ENCODE measurements at regions not wholly inside any gene's neighbourhood (a gene's known extent, or its start where the extent isn't known, plus 50 kb on each side); places are given as distances from the start of the nearest gene placed in this dataset.

- Histone ChIP-seq H3K79me2 (ENCODE audit: insufficient read depth, low read depth, low read length) (no peaks in the 10 kb centered on the region), H3K4me3 (ENCODE audit: low read depth, low read length, poor library complexity, severe bottlenecking) (no peak overlapping the region), H3K4me2 (ENCODE audit: low read length) (no peak overlapping the region; the same call in 1 of the 2 replicates), H2AFZ (ENCODE audit: low read length) (no peak overlapping the region), H3K27ac (ENCODE audit: low read depth, low read length, poor library complexity, severe bottlenecking) (no peak overlapping the region), H3K36me3 (ENCODE audit: insufficient read depth, low read length) (no peaks in the 10 kb centered on the region), H3K9me3 (ENCODE audit: low read length) (no peaks in the 10 kb centered on the region), H3K9me2 (ENCODE audit: insufficient read depth, low read length) (no peaks in the 10 kb centered on the region), H4K20me1 (ENCODE audit: insufficient read depth, low read length) (no peaks in the 10 kb centered on the region), H3K4me1 (ENCODE audit: insufficient read depth, low read length, poor library complexity, severe bottlenecking) (peaks cover 5% of the 10 kb centered on the region)
- POLR2A ChIA-PET: interaction anchor here (0.5 kb wide), 1 partner anchor 55 kb away, joined by 3 read pairs; no protein-coding TSS in a partner anchor
- no TSS peak for BruUV-seq (replicated peaks)
- CTCF ChIA-PET (ENCODE audit: unreplicated experiment): no interaction called here
- intact Hi-C loops (cut with micrococcal nuclease; ENCODE audit: unreplicated experiment): no loop called here
- no peak for TF ChIP-seq EZH2phosphoT487 (IDR thresholded peaks at IDR 0.05; ENCODE audit: borderline replicate concordance, low read depth, low read length)
- TF ChIP-seq, protein P1, sequence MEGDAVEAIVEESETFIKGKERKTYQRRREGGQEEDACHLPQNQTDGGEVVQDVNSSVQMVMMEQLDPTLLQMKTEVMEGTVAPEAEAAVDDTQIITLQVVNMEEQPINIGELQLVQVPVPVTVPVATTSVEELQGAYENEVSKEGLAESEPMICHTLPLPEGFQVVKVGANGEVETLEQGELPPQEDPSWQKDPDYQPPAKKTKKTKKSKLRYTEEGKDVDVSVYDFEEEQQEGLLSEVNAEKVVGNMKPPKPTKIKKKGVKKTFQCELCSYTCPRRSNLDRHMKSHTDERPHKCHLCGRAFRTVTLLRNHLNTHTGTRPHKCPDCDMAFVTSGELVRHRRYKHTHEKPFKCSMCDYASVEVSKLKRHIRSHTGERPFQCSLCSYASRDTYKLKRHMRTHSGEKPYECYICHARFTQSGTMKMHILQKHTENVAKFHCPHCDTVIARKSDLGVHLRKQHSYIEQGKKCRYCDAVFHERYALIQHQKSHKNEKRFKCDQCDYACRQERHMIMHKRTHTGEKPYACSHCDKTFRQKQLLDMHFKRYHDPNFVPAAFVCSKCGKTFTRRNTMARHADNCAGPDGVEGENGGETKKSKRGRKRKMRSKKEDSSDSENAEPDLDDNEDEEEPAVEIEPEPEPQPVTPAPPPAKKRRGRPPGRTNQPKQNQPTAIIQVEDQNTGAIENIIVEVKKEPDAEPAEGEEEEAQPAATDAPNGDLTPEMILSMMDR (conservative IDR thresholded peaks at IDR 0.05; ENCODE audit: low read length): no peak
- no peak for DNase-seq (ENCODE audit: low spot score)
These were observed 62.3 kb downstream of the PTGS2 start for GRCh38 chr1:186617926-186618325.

- no peaks in the 10 kb centered on the region for H3K36me3 ChIP-seq (ENCODE audit: insufficient read depth, low read length)
- H3K4me1 ChIP-seq (ENCODE audit: insufficient read depth, low read length, poor library complexity, severe bottlenecking): peaks cover 5% of the 10 kb centered on the region
- no TSS peak for BruUV-seq (replicated peaks)
- no peak overlapping the region for H3K4me2 ChIP-seq (ENCODE audit: low read length)
- H3K27ac ChIP-seq (ENCODE audit: low read depth, low read length, poor library complexity, severe bottlenecking): no peak overlapping the region
- H2AFZ ChIP-seq (ENCODE audit: low read length): no peak overlapping the region
- no peaks in the 10 kb centered on the region for H3K9me3 ChIP-seq (ENCODE audit: low read length)
- H4K20me1 ChIP-seq (ENCODE audit: insufficient read depth, low read length): no peaks in the 10 kb centered on the region
- H3K4me3 ChIP-seq (ENCODE audit: low read depth, low read length, poor library complexity, severe bottlenecking): no peak overlapping the region
- TF ChIP-seq EZH2phosphoT487 (IDR thresholded peaks at IDR 0.05; ENCODE audit: borderline replicate concordance, low read depth, low read length): no peak
- TF ChIP-seq, protein P1 (conservative IDR thresholded peaks at IDR 0.05; ENCODE audit: low read length): no peak
- ChIA-PET CTCF (ENCODE audit: unreplicated experiment) (no interaction called here), POLR2A (interaction anchor here (0.6 kb wide), 1 partner anchor 321 kb away, joined by 3 read pairs; no protein-coding TSS in a partner anchor)
- no peaks in the 10 kb centered on the region for H3K9me2 ChIP-seq (ENCODE audit: insufficient read depth, low read length)
- DNase-seq (ENCODE audit: low spot score): no peak
- intact Hi-C loops (cut with micrococcal nuclease; ENCODE audit: unreplicated experiment): no loop called here
- H3K79me2 ChIP-seq (ENCODE audit: insufficient read depth, low read depth, low read length): no peaks in the 10 kb centered on the region
These were observed 63.7 kb downstream of the PTGS2 start for GRCh38 chr1:186616511-186616910.

GRCh38 chr1:186615332-186615731 lies 64.9 kb downstream of the PTGS2 start:
- Histone ChIP-seq H3K4me2 (ENCODE audit: low read length) (no peak overlapping the region), H3K4me3 (ENCODE audit: low read depth, low read length, poor library complexity, severe bottlenecking) (no peak overlapping the region), H3K36me3 (ENCODE audit: insufficient read depth, low read length) (no peaks in the 10 kb centered on the region), H3K4me1 (ENCODE audit: insufficient read depth, low read length, poor library complexity, severe bottlenecking) (peaks cover 5% of the 10 kb centered on the region), H3K79me2 (ENCODE audit: insufficient read depth, low read depth, low read length) (no peaks in the 10 kb centered on the region), H3K9me3 (ENCODE audit: low read length) (no peaks in the 10 kb centered on the region), H3K27ac (ENCODE audit: low read depth, low read length, poor library complexity, severe bottlenecking) (no peak overlapping the region), H2AFZ (ENCODE audit: low read length) (peak overlapping the region; percentile 30; the same call in 1 of the 2 replicates), H3K9me2 (ENCODE audit: insufficient read depth, low read length) (no peaks in the 10 kb centered on the region), H4K20me1 (ENCODE audit: insufficient read depth, low read length) (no peaks in the 10 kb centered on the region)
- ChIA-PET CTCF (ENCODE audit: unreplicated experiment) (no interaction called here), POLR2A (interaction anchor here (0.7 to 1.1 kb wide), 3 partner anchors 15 to 105 kb away, joined by 3 to 4 read pairs (median 3); no protein-coding TSS in a partner anchor)
- intact Hi-C loops (cut with micrococcal nuclease; ENCODE audit: unreplicated experiment): no loop called here
- no peak for TF ChIP-seq EZH2phosphoT487 (IDR thresholded peaks at IDR 0.05; ENCODE audit: borderline replicate concordance, low read depth, low read length)
- TF ChIP-seq, protein P1 (conservative IDR thresholded peaks at IDR 0.05; ENCODE audit: low read length): no peak
- no peak for DNase-seq (ENCODE audit: low spot score)
- no TSS peak for BruUV-seq (replicated peaks)

All from OCI-LY7 (cell line).